H9 (cell line): ENCODE measurements at regions not wholly inside any gene's neighbourhood (a gene's known extent, or its start where the extent isn't known, plus 50 kb on each side); places are given as distances from the start of the nearest gene placed in this dataset.

Experiments
- DNase-seq: peaks from one replicate; pipeline ENCODE4 v3.0.0-alpha.2; 2017
- H2AFZ ChIP-seq: one replicate; pipeline ENCODE4 v1.6.1; 2013; ENCODE audit warnings: mild to moderate bottlenecking, low read length, control low read depth, moderate library complexity
- H2AK5ac ChIP-seq: 2 replicates; pipeline ENCODE4 v1.6.1; 2013; ENCODE audit warnings: low read length, control low read depth, mixed read lengths; ENCODE audit not compliant: insufficient read length
- H2BK120ac ChIP-seq: one replicate; pipeline ENCODE4 v1.6.1; 2013; ENCODE audit warnings: low read depth, mild to moderate bottlenecking, low read length, control low read depth, inconsistent platforms; ENCODE audit not compliant: poor library complexity, severe bottlenecking
- H2BK12ac ChIP-seq: 2 replicates; pipeline ENCODE4 v1.6.1; 2013; ENCODE audit warnings: low read length, control low read depth, mixed read lengths, low read depth; ENCODE audit not compliant: insufficient read length
- H2BK15ac ChIP-seq: 2 replicates; pipeline ENCODE4 v1.6.1; 2013; ENCODE audit warnings: low read depth, low read length, control low read depth
- H2BK20ac ChIP-seq: one replicate; pipeline ENCODE4 v1.6.1; 2013; ENCODE audit warnings: low read depth, mild to moderate bottlenecking, low read length, control low read depth, inconsistent platforms; ENCODE audit not compliant: poor library complexity, severe bottlenecking
- H2BK5ac ChIP-seq: 2 replicates; pipeline ENCODE4 v1.6.1; 2013; ENCODE audit warnings: low read length, control low read depth, mixed read lengths; ENCODE audit not compliant: insufficient read length
- H3K14ac ChIP-seq: 2 replicates; pipeline ENCODE4 v1.6.1; 2013; ENCODE audit warnings: low read length, control low read depth; ENCODE audit not compliant: insufficient read depth
- H3K18ac ChIP-seq: 2 replicates; pipeline ENCODE4 v1.6.1; 2013; ENCODE audit warnings: low read depth, mild to moderate bottlenecking, mixed read lengths, low read length, control low read depth; ENCODE audit not compliant: insufficient read length
- H3K23ac ChIP-seq: 2 replicates; pipeline ENCODE4 v1.6.1; 2013; ENCODE audit warnings: low read length, control low read depth, mixed read lengths, low read depth; ENCODE audit not compliant: insufficient read length
- H3K23me2 ChIP-seq: 2 replicates; pipeline ENCODE4 v1.6.1; 2013; ENCODE audit warnings: low read depth, mild to moderate bottlenecking, mixed read lengths, low read length, control low read depth; ENCODE audit not compliant: insufficient read length, poor library complexity, severe bottlenecking
- H3K27ac ChIP-seq: 2 replicates; pipeline ENCODE4 v1.5.1; 2013; ENCODE audit warnings: low read length, control low read depth, mixed read lengths, low read depth; ENCODE audit not compliant: insufficient read length
- H3K27me3 ChIP-seq: 2 replicates; pipeline ENCODE4 v1.6.1; 2013; ENCODE audit warnings: low read length, control low read depth, inconsistent platforms; ENCODE audit not compliant: insufficient read depth
- H3K4ac ChIP-seq: 2 replicates; pipeline ENCODE4 v1.6.1; 2013; ENCODE audit warnings: low read depth, mild to moderate bottlenecking, control low read depth, inconsistent platforms, low read length, moderate library complexity
- H3K4me1 ChIP-seq: 2 replicates; pipeline ENCODE4 v1.6.1; 2013; ENCODE audit warnings: low read length, control low read depth, inconsistent platforms; ENCODE audit not compliant: insufficient read depth
- H3K4me2 ChIP-seq: 2 replicates; pipeline ENCODE4 v1.6.1; 2013; ENCODE audit warnings: low read length, control low read depth, mixed read lengths; ENCODE audit not compliant: insufficient read length, insufficient read depth
- H3K56ac ChIP-seq: 2 replicates; pipeline ENCODE4 v1.6.1; 2013; ENCODE audit warnings: low read depth, mild to moderate bottlenecking, mixed read lengths, low read length, control low read depth; ENCODE audit not compliant: insufficient read length
- H3K79me1 ChIP-seq: 2 replicates; pipeline ENCODE4 v1.6.1; 2013; ENCODE audit warnings: low read depth, mild to moderate bottlenecking, moderate library complexity, low read length, control low read depth, inconsistent platforms; ENCODE audit not compliant: insufficient read depth, poor library complexity, severe bottlenecking
- H3K79me2 ChIP-seq: 2 replicates; pipeline ENCODE4 v1.6.1; 2013; ENCODE audit warnings: low read length, control low read depth, inconsistent platforms; ENCODE audit not compliant: insufficient read depth
- H3K9ac ChIP-seq: 2 replicates; pipeline ENCODE4 v1.6.1; 2013; ENCODE audit warnings: low read length, control low read depth, mixed read lengths; ENCODE audit not compliant: insufficient read length; ENCODE audit errors: extremely low read depth
- H3K9me3 ChIP-seq: one replicate; pipeline ENCODE4 v1.6.1; 2013; ENCODE audit warnings: low read depth, low read length, inconsistent platforms; ENCODE audit not compliant: control insufficient read depth
- H3T11ph ChIP-seq: one replicate; pipeline ENCODE4 v1.6.1; 2013; ENCODE audit warnings: mild to moderate bottlenecking, low read length, control low read depth, inconsistent platforms
- H4K20me1 ChIP-seq: one replicate; pipeline ENCODE4 v1.6.1; 2013; ENCODE audit not compliant: control insufficient read depth, insufficient read length, insufficient read depth
- H4K5ac ChIP-seq: 2 replicates; pipeline ENCODE4 v1.6.1; 2013; ENCODE audit warnings: low read depth, mild to moderate bottlenecking, mixed read lengths, low read length, control low read depth; ENCODE audit not compliant: insufficient read length
- H4K8ac ChIP-seq: replicated peaks from 2 replicates; pipeline ENCODE4 v1.6.1; 2013; ENCODE audit warnings: low read length, control low read depth, mixed read lengths, low read depth; ENCODE audit not compliant: insufficient read length
- H4K91ac ChIP-seq: 2 replicates; pipeline ENCODE4 v1.6.1; 2013; ENCODE audit warnings: low read depth, mild to moderate bottlenecking, moderate library complexity, mixed read lengths, low read length, control low read depth; ENCODE audit not compliant: insufficient read length
- H3K27ac Mint-ChIP-seq, 3 experiments: 2 replicates in 2 of 3; 3 replicates in 1 of 3; pipeline ENCODE4 v1.8.0; 2020 to 2021; ENCODE audit warnings: mixed read lengths in 3 of 3, mild to moderate bottlenecking in 1 of 3, moderate library complexity in 1 of 3
- H3K27me3 Mint-ChIP-seq: 2 replicates; pipeline ENCODE4 v1.8.0; 2021; ENCODE audit warnings: low read depth, mild to moderate bottlenecking, moderate library complexity, mixed read lengths
- H3K36me3 Mint-ChIP-seq, 3 experiments: 2 replicates in 2 of 3; 3 replicates in 1 of 3; pipeline ENCODE4 v1.8.0; 2020 to 2021; ENCODE audit warnings: low read depth in 3 of 3, mixed read lengths in 3 of 3; ENCODE audit not compliant: insufficient read depth in 1 of 3
- H3K4me1 Mint-ChIP-seq, 2 experiments: 2 replicates each; pipeline ENCODE4 v1.8.0; 2020; ENCODE audit warnings: mixed read lengths in 2 of 2
- H3K4me3 Mint-ChIP-seq, 2 experiments: 2 replicates in 1 of 2; 3 replicates in 1 of 2; pipeline ENCODE4 v1.8.0; 2020 to 2021; ENCODE audit warnings: mild to moderate bottlenecking in 2 of 2, mixed read lengths in 2 of 2, moderate library complexity in 1 of 2
- H3K9me3 Mint-ChIP-seq, 2 experiments: 2 replicates in 1 of 2; 3 replicates in 1 of 2; pipeline ENCODE4 v1.8.0; 2020; ENCODE audit warnings: mild to moderate bottlenecking in 2 of 2, mixed read lengths in 2 of 2, moderate library complexity in 1 of 2
- CTCF ChIP-seq: fragments of 200-600 bp; sonication (generic); conservative IDR thresholded peaks from 3 replicates; pipeline ENCODE4 v1.8.0; 2021; ENCODE audit warnings: antibody characterized with exemption, mild to moderate bottlenecking
- WGBS: extraction: QIAGEN DNeasy Blood & Tissue Kit; methylation state at CpG from one replicate; pipeline ENCODE4 v1.1.7; 2013; ENCODE audit warnings: missing lambda C conversion rate, low lambda C conversion rate, mixed read lengths; ENCODE audit not compliant: insufficient read length; ENCODE audit errors: extremely low coverage; 5-methylcytosine and 5-hydroxymethylcytosine counted together

GRCh38 chr4:68736813-68737212 is 66.4 kb upstream of the UGT2B15 start:
- H3K18ac ChIP-seq = no peak overlapping the region
- H2BK20ac ChIP-seq = no peak overlapping the region
- no peaks in the 10 kb centered on the region for H3K23me2 ChIP-seq
- H3K14ac ChIP-seq = no peak overlapping the region
- peaks cover 7 to 11% of the 10 kb centered on the region in 2 experiments; a peak in 3 of 4 replicates for H3K4me1 Mint-ChIP-seq
- no peaks in the 10 kb centered on the region for H3K79me2 ChIP-seq
- no peak overlapping the region for H3K4me3 Mint-ChIP-seq
- H3K27me3 Mint-ChIP-seq = no peaks in the 10 kb centered on the region
- no peak overlapping the region for H2AK5ac ChIP-seq
- H4K20me1 ChIP-seq = no peaks in the 10 kb centered on the region
- no peak overlapping the region for H4K5ac ChIP-seq
- no peak overlapping the region for H2BK5ac ChIP-seq
- no CpG with 5 or more reads among the region's 1 CpG for WGBS
- H2BK15ac ChIP-seq = no peak overlapping the region
- no peaks in the 10 kb centered on the region for H3K4me1 ChIP-seq
- H3K23ac ChIP-seq = no peak overlapping the region
- no peak overlapping the region for H2BK120ac ChIP-seq
- H3K9ac ChIP-seq = no peak overlapping the region
- no peaks in the 10 kb centered on the region for H3K27me3 ChIP-seq
- no peaks in the 10 kb centered on the region for H3K9me3 ChIP-seq
- H2AFZ ChIP-seq = no peak overlapping the region
- peaks cover 0 to 2% of the 10 kb centered on the region in 2 experiments; a peak in 1 of 5 replicates for H3K9me3 Mint-ChIP-seq
- no peak overlapping the region for H3K4me2 ChIP-seq
- no peak for TF ChIP-seq CTCF
- H3K27ac ChIP-seq = no peak overlapping the region
- H3K36me3 Mint-ChIP-seq = no peaks in the 10 kb centered on the region
- no peak overlapping the region for H3K27ac Mint-ChIP-seq
- no peak overlapping the region for H4K91ac ChIP-seq
- H3K56ac ChIP-seq = no peak overlapping the region
- H2BK12ac ChIP-seq = no peak overlapping the region
- no peak overlapping the region for H3T11ph ChIP-seq
- no peak overlapping the region for H3K4ac ChIP-seq
- DNase-seq = no peak
- H4K8ac ChIP-seq = no peak overlapping the region
- no peaks in the 10 kb centered on the region for H3K79me1 ChIP-seq
